ENCODE measurements at regions not wholly inside any gene's neighbourhood (a gene's known extent, or its start where the extent isn't known, plus 50 kb on each side); places are given as distances from the start of the nearest gene placed in this dataset.

GRCh38 chr3:94256888-94257813 lies 194.3 kb downstream of the NSUN3 start:
- no peak for TF ChIP-seq CTCF (IDR thresholded peaks at IDR 0.05; ENCODE audit: borderline replicate concordance, insufficient read depth, low read depth, low read length)
- H3K4me3 ChIP-seq (ENCODE audit: low read depth, low read length): no peak overlapping the region

- H3K4me3 ChIP-seq (ENCODE audit: low read depth, low read length): no peak overlapping the region
- TF ChIP-seq CTCF (IDR thresholded peaks at IDR 0.05; ENCODE audit: borderline replicate concordance, insufficient read depth, low read depth, low read length): no peak
Observed at GRCh38 chr3:94258851-94259250, 196.0 kb downstream of the NSUN3 start.

- no peak for TF ChIP-seq CTCF (IDR thresholded peaks at IDR 0.05; ENCODE audit: borderline replicate concordance, insufficient read depth, low read depth, low read length)
- H3K4me3 ChIP-seq (ENCODE audit: low read depth, low read length): no peak overlapping the region
Observed at GRCh38 chr3:94259291-94259690, 196.4 kb downstream of the NSUN3 start.

- no peak overlapping the region for H3K4me3 ChIP-seq (ENCODE audit: low read depth, low read length)
- no peak for TF ChIP-seq CTCF (IDR thresholded peaks at IDR 0.05; ENCODE audit: borderline replicate concordance, insufficient read depth, low read depth, low read length)
Observed at GRCh38 chr3:94269763-94270162, 206.9 kb downstream of the NSUN3 start.

- no peak for TF ChIP-seq CTCF (IDR thresholded peaks at IDR 0.05; ENCODE audit: borderline replicate concordance, insufficient read depth, low read depth, low read length)
Observed at GRCh38 chr3:94272016-94272415, 209.2 kb downstream of the NSUN3 start.

GRCh38 chr3:94280958-94281357 lies 218.1 kb downstream of the NSUN3 start:
- no peak overlapping the region for H3K4me3 ChIP-seq (ENCODE audit: low read depth, low read length)
- TF ChIP-seq CTCF (IDR thresholded peaks at IDR 0.05; ENCODE audit: borderline replicate concordance, insufficient read depth, low read depth, low read length): no peak

More at GRCh38 chr3:94272016-94272415, 209.2 kb downstream of the NSUN3 start:
- H3K4me3 ChIP-seq (ENCODE audit: low read depth, low read length): no peak overlapping the region

- H3K4me3 ChIP-seq (ENCODE audit: low read depth, low read length): no peak overlapping the region
- no peak for TF ChIP-seq CTCF (IDR thresholded peaks at IDR 0.05; ENCODE audit: borderline replicate concordance, insufficient read depth, low read depth, low read length)
Observed at GRCh38 chr3:94285872-94286271, 223.0 kb downstream of the NSUN3 start.

Measured in GM12875 (cell line).